Trophoblast cell (in vitro differentiated cells and primary cell): ENCODE measurements at regions not wholly inside any gene's neighbourhood (a gene's known extent, or its start where the extent isn't known, plus 50 kb on each side); places are given as distances from the start of the nearest gene placed in this dataset.
A peak's percentile ranks its signal among the peaks of the same experiment; 100 is the strongest.

Experiments used
- DNase-seq, 2 donors: peaks; one replicate each; pipeline ENCODE4 v3.0.0-alpha.2; 2016
- H2AFZ ChIP-seq: 2 replicates; pipeline ENCODE4 v1.6.1; 2013; ENCODE audit warnings: low read length, moderate library complexity, mild to moderate bottlenecking; ENCODE audit not compliant: insufficient read depth, poor library complexity
- H2AK5ac ChIP-seq: 2 replicates; pipeline ENCODE4 v1.6.1; 2013; ENCODE audit warnings: mild to moderate bottlenecking, low read length
- H2BK120ac ChIP-seq: 2 replicates; pipeline ENCODE4 v1.6.1; 2013; ENCODE audit warnings: low read length, mild to moderate bottlenecking, moderate library complexity; ENCODE audit not compliant: insufficient read depth, poor library complexity
- H2BK12ac ChIP-seq: 2 replicates; pipeline ENCODE4 v1.6.1; 2013; ENCODE audit warnings: mild to moderate bottlenecking, low read length, moderate library complexity
- H2BK5ac ChIP-seq: 2 replicates; pipeline ENCODE4 v1.6.1; 2013; ENCODE audit warnings: low read length, low read depth, moderate library complexity, mild to moderate bottlenecking; ENCODE audit not compliant: poor library complexity
- H3K14ac ChIP-seq: 2 replicates; pipeline ENCODE4 v1.6.1; 2013; ENCODE audit warnings: mild to moderate bottlenecking, low read length
- H3K18ac ChIP-seq: 2 replicates; pipeline ENCODE4 v1.6.1; 2013; ENCODE audit warnings: mild to moderate bottlenecking, low read length
- H3K23ac ChIP-seq: 2 replicates; pipeline ENCODE4 v1.6.1; 2013; ENCODE audit warnings: low read length
- H3K27ac ChIP-seq: 2 replicates; pipeline ENCODE4 v1.5.1; 2013; ENCODE audit warnings: low read depth, mild to moderate bottlenecking, inconsistent platforms, low read length, moderate library complexity
- H3K27me3 ChIP-seq: 2 replicates; pipeline ENCODE4 v1.6.1; 2013; ENCODE audit warnings: inconsistent platforms, mild to moderate bottlenecking, low read length, moderate library complexity; ENCODE audit not compliant: insufficient read depth
- H3K36me3 ChIP-seq, 2 experiments: 1 replicate in 1 of 2; 2 replicates in 1 of 2; pipeline ENCODE4 v1.6.1; 2013; ENCODE audit warnings: low read length in 2 of 2, mild to moderate bottlenecking in 2 of 2, moderate library complexity in 1 of 2; ENCODE audit not compliant: insufficient read depth in 2 of 2, control insufficient read depth in 1 of 2
- H3K4ac ChIP-seq: 2 replicates; pipeline ENCODE4 v1.6.1; 2013; ENCODE audit warnings: low read depth, mild to moderate bottlenecking, low read length, moderate library complexity
- H3K4me1 ChIP-seq, 2 experiments: 1 replicate in 1 of 2; 2 replicates in 1 of 2; pipeline ENCODE4 v1.6.1; 2013; ENCODE audit warnings: low read length in 2 of 2, mild to moderate bottlenecking in 2 of 2, moderate library complexity in 1 of 2; ENCODE audit not compliant: insufficient read depth in 2 of 2, control insufficient read depth in 1 of 2
- H3K4me2 ChIP-seq: 2 replicates; pipeline ENCODE4 v1.6.1; 2013; ENCODE audit warnings: inconsistent platforms, mild to moderate bottlenecking, low read length, moderate library complexity
- H3K4me3 ChIP-seq: 2 replicates; pipeline ENCODE4 v1.5.1; 2013; ENCODE audit warnings: mild to moderate bottlenecking, low read depth, low read length, inconsistent platforms
- H3K79me1 ChIP-seq: one replicate; pipeline ENCODE4 v1.6.1; 2013; ENCODE audit warnings: low read length
- H3K79me2 ChIP-seq: 2 replicates; pipeline ENCODE4 v1.6.1; 2013; ENCODE audit warnings: low read length, mild to moderate bottlenecking; ENCODE audit not compliant: control insufficient read depth, insufficient read depth, poor library complexity
- H3K9ac ChIP-seq: 2 replicates; pipeline ENCODE4 v1.6.1; 2013; ENCODE audit warnings: mild to moderate bottlenecking, low read length
- H3K9me3 ChIP-seq: 2 replicates; pipeline ENCODE4 v1.6.1; 2013; ENCODE audit warnings: low read depth, mild to moderate bottlenecking, control low read depth, inconsistent platforms, low read length; ENCODE audit not compliant: insufficient read depth
- H4K12ac ChIP-seq: 2 replicates; pipeline ENCODE4 v1.6.1; 2013; ENCODE audit warnings: low read depth, mild to moderate bottlenecking, low read length, moderate library complexity
- H4K8ac ChIP-seq: 2 replicates; pipeline ENCODE4 v1.6.1; 2013; ENCODE audit warnings: low read depth, mild to moderate bottlenecking, low read length, moderate library complexity
- H4K91ac ChIP-seq: one replicate; pipeline ENCODE4 v1.6.1; 2013; ENCODE audit warnings: low read depth, mild to moderate bottlenecking, low read length, moderate library complexity
- WGBS: extraction: QIAGEN DNeasy Blood & Tissue Kit; methylation state at CpG from one replicate; pipeline ENCODE4 v1.1.7; 2013; ENCODE audit warnings: missing lambda C conversion rate; ENCODE audit not compliant: insufficient read length, insufficient coverage; ENCODE audit errors: extremely low coverage; 5-methylcytosine and 5-hydroxymethylcytosine counted together

DNA sequence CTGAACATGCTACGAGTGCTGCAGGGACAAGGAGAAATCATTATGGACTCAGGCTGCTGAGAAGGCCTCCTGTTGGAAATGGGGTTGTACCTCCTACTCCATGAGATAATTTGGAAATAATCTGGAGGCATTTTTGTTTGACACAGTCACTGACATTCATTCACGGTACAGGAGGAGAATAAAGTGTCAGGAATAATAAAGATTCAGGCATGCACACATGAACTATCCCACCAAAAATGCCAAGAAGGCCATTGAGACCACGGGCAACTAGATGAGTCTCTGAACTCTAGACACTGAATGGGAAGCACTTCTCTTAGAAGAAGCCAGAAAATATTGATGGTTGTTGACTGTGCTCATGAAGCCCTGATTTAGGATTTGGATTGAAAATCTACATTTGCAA, 220.9 kb upstream of the HABP2 start:
- Histone ChIP-seq H3K9ac (no peak overlapping the region), H3K79me2 (no peaks in the 10 kb centered on the region), H4K12ac (no peak overlapping the region), H2AK5ac (peak overlapping the region; percentile 4), H3K9me3 (peaks cover 2% of the 10 kb centered on the region), H4K8ac (no peak overlapping the region), H3K36me3 (no peaks in the 10 kb centered on the region), H3K14ac (no peak overlapping the region), H3K4me1 (peaks cover 6 to 13% of the 10 kb centered on the region in 2 experiments), H2BK12ac (no peak overlapping the region), H2BK5ac (no peak overlapping the region), H3K79me1 (peaks cover 10% of the 10 kb centered on the region), H3K4ac (no peak overlapping the region), H3K23ac (no peak overlapping the region), H3K27ac (no peak overlapping the region), H3K18ac (no peak overlapping the region), H3K27me3 (no peaks in the 10 kb centered on the region), H3K4me3 (no peak overlapping the region), H2AFZ (no peak overlapping the region), H4K91ac (no peak overlapping the region), H3K4me2 (no peak overlapping the region), H2BK120ac (no peak overlapping the region)
- WGBS = no CpG with 5 or more reads among the region's 3 CpGs
- DNase-seq = no peak

DNA sequence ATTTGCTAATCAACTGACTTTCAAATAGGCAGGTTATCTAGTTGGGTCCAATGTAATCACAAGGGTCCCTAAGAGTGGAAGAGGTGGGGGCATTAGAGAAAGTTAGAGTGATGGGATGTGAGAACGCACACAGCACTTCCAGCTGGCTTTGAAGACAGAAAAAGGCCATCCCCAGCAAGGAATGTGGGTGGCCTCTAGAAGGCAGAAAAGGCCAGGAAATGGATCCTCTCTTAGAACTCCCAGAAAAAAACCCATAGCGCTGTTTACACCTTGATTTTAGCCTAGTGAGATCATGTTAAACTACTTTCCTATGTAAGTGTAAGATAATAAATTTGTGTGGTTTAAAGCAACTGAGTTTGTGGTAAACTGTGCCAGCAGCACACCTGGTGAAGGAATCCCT, 219.5 kb upstream of the HABP2 start:
- WGBS = no CpG with 5 or more reads among the region's 2 CpGs

DNA sequence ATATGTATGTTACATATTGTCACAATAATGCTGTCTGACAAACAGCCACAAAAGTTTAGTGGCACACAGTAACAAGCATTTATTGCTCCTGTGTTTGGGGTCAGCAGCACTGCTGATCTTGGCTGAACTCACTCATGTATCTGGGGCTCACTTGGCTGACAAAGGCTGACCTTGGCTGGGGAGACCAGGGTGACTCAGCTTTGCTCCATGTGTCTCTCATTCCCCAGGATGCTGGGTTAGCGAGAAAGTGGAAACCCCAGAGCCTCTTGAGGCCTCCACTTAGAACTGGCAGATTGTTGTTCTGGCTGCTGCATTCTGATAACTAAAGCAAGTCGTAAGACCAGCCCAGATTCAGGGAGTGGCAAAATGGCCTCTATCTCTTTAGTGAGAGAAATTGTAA, 217.3 kb upstream of the HABP2 start:
- no peak overlapping the region for H2AK5ac ChIP-seq
- no peaks in the 10 kb centered on the region for H3K36me3 ChIP-seq
- H3K4ac ChIP-seq = no peak overlapping the region
- no peaks in the 10 kb centered on the region for H3K79me1 ChIP-seq
- no peak overlapping the region for H2BK12ac ChIP-seq
- no peak overlapping the region for H3K4me2 ChIP-seq
- H3K4me3 ChIP-seq = no peak overlapping the region
- H2BK5ac ChIP-seq = no peak overlapping the region
- H3K27me3 ChIP-seq = no peaks in the 10 kb centered on the region
- H4K12ac ChIP-seq = no peak overlapping the region
- no peak overlapping the region for H3K23ac ChIP-seq
- H3K18ac ChIP-seq = no peak overlapping the region
- H3K27ac ChIP-seq = no peak overlapping the region
- no peak overlapping the region for H2AFZ ChIP-seq
- H4K91ac ChIP-seq = no peak overlapping the region
- H3K14ac ChIP-seq = no peak overlapping the region
- H3K9me3 ChIP-seq = peaks cover 4% of the 10 kb centered on the region
- no peaks in the 10 kb centered on the region for H3K79me2 ChIP-seq
- DNase-seq = no peak
- H3K4me1 ChIP-seq = no peaks in the 10 kb centered on the region
- WGBS = no CpG with 5 or more reads among the region's 2 CpGs
- no peak overlapping the region for H4K8ac ChIP-seq
- no peak overlapping the region for H2BK120ac ChIP-seq
- H3K9ac ChIP-seq = no peak overlapping the region

More for the DNA sequence above, 219.5 kb upstream of the HABP2 start:
- Histone ChIP-seq H4K12ac (no peak overlapping the region), H3K36me3 (no peaks in the 10 kb centered on the region), H4K91ac (no peak overlapping the region), H3K9me3 (peaks cover 2% of the 10 kb centered on the region), H3K4ac (no peak overlapping the region), H3K79me2 (no peaks in the 10 kb centered on the region), H3K79me1 (peaks cover 2% of the 10 kb centered on the region), H3K4me2 (no peak overlapping the region), H2AFZ (no peak overlapping the region), H3K14ac (no peak overlapping the region), H2AK5ac (no peak overlapping the region), H2BK5ac (no peak overlapping the region), H3K4me3 (no peak overlapping the region), H3K27me3 (no peaks in the 10 kb centered on the region), H3K18ac (no peak overlapping the region), H2BK12ac (no peak overlapping the region), H2BK120ac (no peak overlapping the region), H4K8ac (no peak overlapping the region), H3K9ac (no peak overlapping the region), H3K4me1 (peaks cover 3 to 10% of the 10 kb centered on the region in 2 experiments), H3K23ac (no peak overlapping the region), H3K27ac (no peak overlapping the region)
- no peak for DNase-seq

DNA sequence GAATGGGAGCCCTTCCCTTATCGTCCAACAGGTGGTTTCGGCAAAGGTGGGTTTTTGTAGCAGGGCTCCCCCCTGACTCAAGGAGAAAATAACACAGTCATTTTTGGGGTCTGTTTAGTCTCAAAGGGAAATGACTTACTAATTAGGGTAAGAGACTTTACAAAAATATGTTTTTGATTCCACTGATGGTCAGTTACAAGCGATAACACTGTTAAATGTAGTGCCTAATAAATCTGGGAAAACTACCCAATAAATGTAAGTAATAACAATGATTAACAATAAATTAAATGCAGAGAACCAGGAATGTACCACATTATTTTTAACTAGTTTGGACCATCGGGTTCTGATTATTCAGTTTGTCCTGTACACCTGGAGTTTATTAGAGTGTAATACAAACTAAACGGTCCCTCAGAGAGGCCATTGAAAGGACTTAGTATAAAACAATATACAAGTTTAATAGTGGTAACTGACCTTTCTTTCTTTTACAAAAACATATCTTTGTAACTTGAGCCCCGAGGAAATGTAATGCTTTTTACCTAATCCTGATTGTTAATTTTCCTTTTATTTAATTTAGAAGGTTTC, 216.2 kb upstream of the HABP2 start:
- DNase-seq = no peak
- no peak overlapping the region for H4K12ac ChIP-seq
- H3K4me2 ChIP-seq = no peak overlapping the region
- no peak overlapping the region for H2BK12ac ChIP-seq
- no peaks in the 10 kb centered on the region for H3K27me3 ChIP-seq
- no peak overlapping the region for H2AK5ac ChIP-seq
- H3K79me2 ChIP-seq = no peaks in the 10 kb centered on the region
- no peak overlapping the region for H3K4me3 ChIP-seq
- H2BK5ac ChIP-seq = no peak overlapping the region
- H4K91ac ChIP-seq = no peak overlapping the region
- no peak overlapping the region for H3K9ac ChIP-seq
- no peaks in the 10 kb centered on the region for H3K4me1 ChIP-seq
- H3K23ac ChIP-seq = no peak overlapping the region
- no peak overlapping the region for H3K27ac ChIP-seq
- no peaks in the 10 kb centered on the region for H3K79me1 ChIP-seq
- H3K4ac ChIP-seq = no peak overlapping the region
- H3K9me3 ChIP-seq = peaks cover 4% of the 10 kb centered on the region
- H3K14ac ChIP-seq = no peak overlapping the region
- H2BK120ac ChIP-seq = no peak overlapping the region
- H3K36me3 ChIP-seq = no peaks in the 10 kb centered on the region
- no CpG with 5 or more reads among the region's 6 CpGs for WGBS
- no peak overlapping the region for H4K8ac ChIP-seq
- H3K18ac ChIP-seq = no peak overlapping the region
- H2AFZ ChIP-seq = no peak overlapping the region
